ENCODE measurements at regions not wholly inside any gene's neighbourhood (a gene's known extent, or its start where the extent isn't known, plus 50 kb on each side); places are given as distances from the start of the nearest gene placed in this dataset.

- H3K4me3 ChIP-seq: no peak overlapping the region
- TF ChIP-seq POLR2A (IDR thresholded peaks at IDR 0.05) (no peak), EP300 (IDR thresholded peaks at IDR 0.05) (no peak), CTCF (IDR thresholded peaks at IDR 0.05) (no peak), POLR2AphosphoS5 (IDR thresholded peaks at IDR 0.05) (no peak)
- no peaks in the 10 kb centered on the region for H3K4me1 ChIP-seq
- H3K36me3 ChIP-seq: no peaks in the 10 kb centered on the region
- no peaks in the 10 kb centered on the region for H3K27me3 ChIP-seq
- DNase-seq (ENCODE audit: low spot score in 2 of 2): no peak
- WGBS: 42% methylated on average over 5 of the region's 5 CpGs
- no peak overlapping the region for H3K27ac ChIP-seq
- no peaks in the 10 kb centered on the region for H3K9me3 ChIP-seq
These were observed 262.5 kb upstream of the CHD1 start for GRCh38 chr5:99191206-99191745.

GRCh38 chr5:99187611-99188010, 258.8 kb upstream of the CHD1 start:
- no peaks in the 10 kb centered on the region for H3K27me3 ChIP-seq
- H3K9me3 ChIP-seq: no peaks in the 10 kb centered on the region
- TF ChIP-seq POLR2A (IDR thresholded peaks at IDR 0.05): no peak
- no peak for TF ChIP-seq POLR2AphosphoS5 (IDR thresholded peaks at IDR 0.05)
- TF ChIP-seq EP300 (IDR thresholded peaks at IDR 0.05): no peak
- no peak for TF ChIP-seq CTCF (IDR thresholded peaks at IDR 0.05)
- no peak overlapping the region for H3K4me3 ChIP-seq
- 31% methylated on average over 2 of the region's 2 CpGs for WGBS
- no peaks in the 10 kb centered on the region for H3K36me3 ChIP-seq
- no peak for DNase-seq (ENCODE audit: low spot score in 2 of 2)
- no peak overlapping the region for H3K27ac ChIP-seq
- H3K4me1 ChIP-seq: no peaks in the 10 kb centered on the region

GRCh38 chr5:99179206-99179605, 250.4 kb upstream of the CHD1 start:
- 77% methylated on average over 4 of the region's 4 CpGs for WGBS
- Histone ChIP-seq H3K4me1 (no peaks in the 10 kb centered on the region), H3K27me3 (no peaks in the 10 kb centered on the region), H3K9me3 (no peaks in the 10 kb centered on the region), H3K4me3 (no peak overlapping the region), H3K27ac (no peak overlapping the region), H3K36me3 (no peaks in the 10 kb centered on the region)
- TF ChIP-seq EP300 (IDR thresholded peaks at IDR 0.05): no peak
- TF ChIP-seq POLR2A (IDR thresholded peaks at IDR 0.05): no peak
- TF ChIP-seq CTCF (IDR thresholded peaks at IDR 0.05): no peak
- TF ChIP-seq POLR2AphosphoS5 (IDR thresholded peaks at IDR 0.05): no peak
- no peak for DNase-seq (ENCODE audit: low spot score in 2 of 2)

- 87% methylated on average over 2 of the region's 2 CpGs for WGBS
- DNase-seq (ENCODE audit: low spot score in 2 of 2): no peak
- no peak overlapping the region for H3K4me3 ChIP-seq
- H3K4me1 ChIP-seq: no peaks in the 10 kb centered on the region
- no peaks in the 10 kb centered on the region for H3K27me3 ChIP-seq
- no peak for TF ChIP-seq EP300 (IDR thresholded peaks at IDR 0.05)
- no peak for TF ChIP-seq CTCF (IDR thresholded peaks at IDR 0.05)
- TF ChIP-seq POLR2A (IDR thresholded peaks at IDR 0.05): no peak
- no peak for TF ChIP-seq POLR2AphosphoS5 (IDR thresholded peaks at IDR 0.05)
- H3K9me3 ChIP-seq: no peaks in the 10 kb centered on the region
- no peaks in the 10 kb centered on the region for H3K36me3 ChIP-seq
- no peak overlapping the region for H3K27ac ChIP-seq
These were observed 249.0 kb upstream of the CHD1 start for GRCh38 chr5:99177796-99178195.

- 43% methylated on average over 1 of the region's 1 CpG for WGBS
These were observed 247.4 kb upstream of the CHD1 start for GRCh38 chr5:99176186-99176585.

More at GRCh38 chr5:99176186-99176585, 247.4 kb upstream of the CHD1 start:
- Histone ChIP-seq H3K36me3 (no peaks in the 10 kb centered on the region), H3K27me3 (no peaks in the 10 kb centered on the region), H3K9me3 (no peaks in the 10 kb centered on the region), H3K4me1 (no peaks in the 10 kb centered on the region), H3K27ac (no peak overlapping the region), H3K4me3 (no peak overlapping the region)
- no peak for TF ChIP-seq CTCF (IDR thresholded peaks at IDR 0.05)
- no peak for TF ChIP-seq POLR2AphosphoS5 (IDR thresholded peaks at IDR 0.05)
- no peak for TF ChIP-seq POLR2A (IDR thresholded peaks at IDR 0.05)
- no peak for TF ChIP-seq EP300 (IDR thresholded peaks at IDR 0.05)
- DNase-seq (ENCODE audit: low spot score in 2 of 2): no peak
